Fibroblast of the aortic adventitia (primary cell): ENCODE measurements at regions not wholly inside any gene's neighbourhood (a gene's known extent, or its start where the extent isn't known, plus 50 kb on each side); places are given as distances from the start of the nearest gene placed in this dataset.

ENCODE experiments used
- DNase-seq: peaks from one replicate; pipeline ENCODE4 v3.0.0-alpha.2; 2010; ENCODE audit warnings: low read depth
- H3K4me3 ChIP-seq: 2 replicates; pipeline ENCODE4 v1.5.1; 2011; ENCODE audit warnings: low read depth, mild to moderate bottlenecking, control low read depth, low read length, moderate library complexity
- TF ChIP-seq, protein P1 (sequence below): IDR thresholded peaks from 2 replicates; pipeline ENCODE4 v1.5.1; 2011; ENCODE audit warnings: mild to moderate bottlenecking, low read length, control low read depth, inconsistent platforms; ENCODE audit not compliant: insufficient read depth

GRCh38 chr14:97584528-97584927 lies 787.3 kb downstream of the VRK1 start:
- no peak for DNase-seq
- no peak overlapping the region for H3K4me3 ChIP-seq
- TF ChIP-seq, protein P1, sequence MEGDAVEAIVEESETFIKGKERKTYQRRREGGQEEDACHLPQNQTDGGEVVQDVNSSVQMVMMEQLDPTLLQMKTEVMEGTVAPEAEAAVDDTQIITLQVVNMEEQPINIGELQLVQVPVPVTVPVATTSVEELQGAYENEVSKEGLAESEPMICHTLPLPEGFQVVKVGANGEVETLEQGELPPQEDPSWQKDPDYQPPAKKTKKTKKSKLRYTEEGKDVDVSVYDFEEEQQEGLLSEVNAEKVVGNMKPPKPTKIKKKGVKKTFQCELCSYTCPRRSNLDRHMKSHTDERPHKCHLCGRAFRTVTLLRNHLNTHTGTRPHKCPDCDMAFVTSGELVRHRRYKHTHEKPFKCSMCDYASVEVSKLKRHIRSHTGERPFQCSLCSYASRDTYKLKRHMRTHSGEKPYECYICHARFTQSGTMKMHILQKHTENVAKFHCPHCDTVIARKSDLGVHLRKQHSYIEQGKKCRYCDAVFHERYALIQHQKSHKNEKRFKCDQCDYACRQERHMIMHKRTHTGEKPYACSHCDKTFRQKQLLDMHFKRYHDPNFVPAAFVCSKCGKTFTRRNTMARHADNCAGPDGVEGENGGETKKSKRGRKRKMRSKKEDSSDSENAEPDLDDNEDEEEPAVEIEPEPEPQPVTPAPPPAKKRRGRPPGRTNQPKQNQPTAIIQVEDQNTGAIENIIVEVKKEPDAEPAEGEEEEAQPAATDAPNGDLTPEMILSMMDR: no peak

- TF ChIP-seq, protein P1: no peak
- DNase-seq: no peak
- H3K4me3 ChIP-seq: no peak overlapping the region
Measured at GRCh38 chr14:97592341-97592980, 795.3 kb downstream of the VRK1 start.

- TF ChIP-seq, protein P1: no peak
- no peak for DNase-seq
- no peak overlapping the region for H3K4me3 ChIP-seq
Measured at GRCh38 chr14:97594306-97594705, 797.1 kb downstream of the VRK1 start.

- no peak for DNase-seq
- H3K4me3 ChIP-seq: no peak overlapping the region
- TF ChIP-seq, protein P1: no peak
Measured at GRCh38 chr14:97602438-97603117, 805.4 kb downstream of the VRK1 start.

GRCh38 chr14:97603201-97603600 lies 806.0 kb downstream of the VRK1 start:
- DNase-seq: no peak
- TF ChIP-seq, protein P1: no peak

GRCh38 chr14:97604731-97605130 lies 807.5 kb downstream of the VRK1 start:
- TF ChIP-seq, protein P1: no peak
- no peak for DNase-seq
- H3K4me3 ChIP-seq: no peak overlapping the region

More at GRCh38 chr14:97603201-97603600, 806.0 kb downstream of the VRK1 start:
- H3K4me3 ChIP-seq: no peak overlapping the region
